Bronchial epithelial cell (primary cell): ENCODE measurements at regions not wholly inside any gene's neighbourhood (a gene's known extent, or its start where the extent isn't known, plus 50 kb on each side); places are given as distances from the start of the nearest gene placed in this dataset.

ENCODE experiments used
- DNase-seq: peaks from one replicate; pipeline ENCODE4 v3.0.0-alpha.2; 2010; ENCODE audit warnings: low read depth
- FAIRE-seq: peaks from 2 replicates; lab custom pipeline; 2011; peaks lifted over from hg19 to GRCh38; lab: Jason Lieb, UNC
- H3K27me3 ChIP-seq: 2 replicates; pipeline ENCODE4 v1.5.1; 2011; ENCODE audit warnings: low read length; ENCODE audit not compliant: control insufficient read depth, insufficient read depth
- H3K36me3 ChIP-seq: 2 replicates; pipeline ENCODE4 v1.5.1; 2011; ENCODE audit warnings: low read length; ENCODE audit not compliant: control insufficient read depth, insufficient read depth
- H3K4me3 ChIP-seq: 2 replicates; pipeline ENCODE4 v1.5.1; 2011; ENCODE audit warnings: mild to moderate bottlenecking, low read depth, low read length, control low read depth
- TF ChIP-seq, protein P1 (sequence below): IDR thresholded peaks from 2 replicates; pipeline ENCODE4 v1.5.1; 2011; ENCODE audit warnings: mild to moderate bottlenecking, moderate library complexity, low read length, control low read depth, inconsistent platforms; ENCODE audit not compliant: insufficient read depth, severe bottlenecking

DNA sequence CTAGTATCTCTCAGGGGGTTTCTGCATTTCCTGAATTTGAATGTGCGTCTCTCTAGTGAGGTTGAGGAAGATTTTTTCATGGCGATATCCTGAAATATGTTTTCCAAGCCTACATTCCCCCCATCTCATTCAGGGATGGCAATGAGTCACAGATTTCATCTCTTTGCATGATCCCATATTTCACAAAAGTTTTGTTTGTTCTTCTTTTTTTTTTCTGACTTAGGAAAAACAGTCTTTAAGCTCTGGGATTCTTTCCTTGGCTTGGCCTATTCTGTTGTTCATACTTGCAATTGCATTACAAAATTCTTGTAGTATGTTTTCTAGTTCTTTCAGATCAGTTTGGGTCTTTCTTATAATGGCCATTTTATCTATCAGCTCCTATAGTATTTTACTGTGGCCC lies 136.5 kb downstream of the DSEL start:
- H3K4me3 ChIP-seq = no peak overlapping the region
- no peaks in the 10 kb centered on the region for H3K36me3 ChIP-seq
- H3K27me3 ChIP-seq = no peaks in the 10 kb centered on the region
- FAIRE-seq (no peak), DNase-seq (no peak)
- TF ChIP-seq, protein P1, sequence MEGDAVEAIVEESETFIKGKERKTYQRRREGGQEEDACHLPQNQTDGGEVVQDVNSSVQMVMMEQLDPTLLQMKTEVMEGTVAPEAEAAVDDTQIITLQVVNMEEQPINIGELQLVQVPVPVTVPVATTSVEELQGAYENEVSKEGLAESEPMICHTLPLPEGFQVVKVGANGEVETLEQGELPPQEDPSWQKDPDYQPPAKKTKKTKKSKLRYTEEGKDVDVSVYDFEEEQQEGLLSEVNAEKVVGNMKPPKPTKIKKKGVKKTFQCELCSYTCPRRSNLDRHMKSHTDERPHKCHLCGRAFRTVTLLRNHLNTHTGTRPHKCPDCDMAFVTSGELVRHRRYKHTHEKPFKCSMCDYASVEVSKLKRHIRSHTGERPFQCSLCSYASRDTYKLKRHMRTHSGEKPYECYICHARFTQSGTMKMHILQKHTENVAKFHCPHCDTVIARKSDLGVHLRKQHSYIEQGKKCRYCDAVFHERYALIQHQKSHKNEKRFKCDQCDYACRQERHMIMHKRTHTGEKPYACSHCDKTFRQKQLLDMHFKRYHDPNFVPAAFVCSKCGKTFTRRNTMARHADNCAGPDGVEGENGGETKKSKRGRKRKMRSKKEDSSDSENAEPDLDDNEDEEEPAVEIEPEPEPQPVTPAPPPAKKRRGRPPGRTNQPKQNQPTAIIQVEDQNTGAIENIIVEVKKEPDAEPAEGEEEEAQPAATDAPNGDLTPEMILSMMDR = no peak

DNA sequence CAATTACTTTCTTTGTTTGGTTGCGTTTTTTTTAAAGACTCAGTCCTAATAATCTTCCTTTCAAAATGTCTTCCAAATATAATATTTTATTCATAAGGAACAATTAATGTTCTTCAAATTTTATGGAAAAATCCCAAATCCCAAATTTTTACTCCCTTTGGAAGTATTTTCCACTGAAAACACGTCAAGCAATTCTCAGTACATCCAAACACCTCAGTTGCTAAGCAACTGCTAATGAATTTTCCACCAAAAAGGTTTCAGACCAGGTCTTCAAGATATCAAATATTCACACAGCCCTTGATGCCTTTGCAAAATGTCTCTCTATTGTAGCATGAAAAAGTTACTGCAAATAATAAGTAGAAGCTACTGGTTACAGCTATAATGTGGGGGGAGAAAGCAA lies 140.1 kb downstream of the DSEL start:
- H3K36me3 ChIP-seq = no peaks in the 10 kb centered on the region
- TF ChIP-seq, protein P1 = no peak
- no peak overlapping the region for H3K4me3 ChIP-seq
- no peaks in the 10 kb centered on the region for H3K27me3 ChIP-seq
- FAIRE-seq (no peak), DNase-seq (no peak)

DNA sequence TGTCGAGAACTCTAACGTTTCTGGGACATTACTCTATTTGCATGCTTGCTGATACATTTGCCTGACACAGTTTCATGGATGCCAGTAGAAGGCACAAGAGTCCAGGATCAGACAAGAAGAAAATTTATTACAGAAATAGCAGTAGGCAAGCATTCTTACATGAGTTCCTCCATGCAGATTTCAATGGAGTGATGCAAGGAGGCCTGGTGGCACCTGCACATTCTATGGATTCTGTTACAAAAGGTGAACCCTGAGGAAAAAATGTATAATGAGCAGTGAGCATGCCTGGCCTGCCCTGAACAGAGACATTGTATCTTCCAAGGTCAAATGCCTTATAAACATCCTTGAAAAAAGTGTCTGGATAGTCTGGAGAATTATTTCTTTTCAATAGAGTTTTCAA lies 142.9 kb downstream of the DSEL start:
- H3K4me3 ChIP-seq = no peak overlapping the region
- FAIRE-seq (no peak), DNase-seq (no peak)
- H3K27me3 ChIP-seq = no peaks in the 10 kb centered on the region
- H3K36me3 ChIP-seq = no peaks in the 10 kb centered on the region
- TF ChIP-seq, protein P1 = no peak

GRCh38 chr18:67367540-67367939 lies 149.0 kb downstream of the DSEL start:
- FAIRE-seq (no peak), DNase-seq (peak; percentile 50)
- H3K27me3 ChIP-seq = no peaks in the 10 kb centered on the region
- no peaks in the 10 kb centered on the region for H3K36me3 ChIP-seq
- TF ChIP-seq, protein P1 = no peak
- H3K4me3 ChIP-seq = no peak overlapping the region

DNA sequence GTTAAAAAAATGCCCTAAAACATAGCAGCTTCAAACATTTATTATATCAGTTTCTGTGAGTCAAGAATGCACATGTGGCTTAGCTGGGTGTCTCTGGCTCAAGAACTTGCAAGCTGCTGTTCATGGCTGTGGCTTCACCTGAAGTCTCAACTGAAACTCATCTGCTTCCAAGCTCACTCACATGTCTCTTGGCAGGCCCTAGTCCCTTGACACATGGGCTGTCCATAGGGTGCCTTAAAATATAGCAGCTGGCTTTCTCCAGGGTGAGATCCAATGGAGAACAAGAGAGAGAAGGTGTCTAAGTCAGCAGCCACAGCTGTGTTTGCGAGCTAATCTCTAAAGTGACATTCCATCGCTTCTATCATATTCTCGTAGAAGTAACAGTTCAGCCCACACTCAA lies 152.8 kb downstream of the DSEL start:
- TF ChIP-seq, protein P1 = no peak
- FAIRE-seq (no peak), DNase-seq (no peak)
- no peaks in the 10 kb centered on the region for H3K36me3 ChIP-seq
- no peaks in the 10 kb centered on the region for H3K27me3 ChIP-seq
- H3K4me3 ChIP-seq = no peak overlapping the region

- TF ChIP-seq, protein P1 = no peak
- FAIRE-seq (no peak), DNase-seq (no peak)
- H3K36me3 ChIP-seq = no peaks in the 10 kb centered on the region
- H3K4me3 ChIP-seq = no peak overlapping the region
- H3K27me3 ChIP-seq = no peaks in the 10 kb centered on the region
Measured at GRCh38 chr18:67362906-67363305, 153.6 kb downstream of the DSEL start.
